H54 (cell line): ENCODE measurements at regions not wholly inside any gene's neighbourhood (a gene's known extent, or its start where the extent isn't known, plus 50 kb on each side); places are given as distances from the start of the nearest gene placed in this dataset.
"Not testable (repeated sequence)": the region's sequence is repeated elsewhere in the genome, so short reads cannot be mapped to it uniquely, and the experiment has no call there.

Source experiments
- DNase-seq: peaks from one replicate; pipeline ENCODE4 v3.0.0; 2011; ENCODE audit warnings: low spot score, mixed read lengths; ENCODE audit not compliant: insufficient read length
- FAIRE-seq: peaks from 3 replicates; lab custom pipeline; 2011; peaks lifted over from hg19 to GRCh38; lab: Jason Lieb, UNC
- POLR2A ChIP-seq: IDR thresholded peaks from 2 replicates; pipeline ENCODE4 v1.6.1; 2011; ENCODE audit warnings: low read depth, mild to moderate bottlenecking, low read length

DNA sequence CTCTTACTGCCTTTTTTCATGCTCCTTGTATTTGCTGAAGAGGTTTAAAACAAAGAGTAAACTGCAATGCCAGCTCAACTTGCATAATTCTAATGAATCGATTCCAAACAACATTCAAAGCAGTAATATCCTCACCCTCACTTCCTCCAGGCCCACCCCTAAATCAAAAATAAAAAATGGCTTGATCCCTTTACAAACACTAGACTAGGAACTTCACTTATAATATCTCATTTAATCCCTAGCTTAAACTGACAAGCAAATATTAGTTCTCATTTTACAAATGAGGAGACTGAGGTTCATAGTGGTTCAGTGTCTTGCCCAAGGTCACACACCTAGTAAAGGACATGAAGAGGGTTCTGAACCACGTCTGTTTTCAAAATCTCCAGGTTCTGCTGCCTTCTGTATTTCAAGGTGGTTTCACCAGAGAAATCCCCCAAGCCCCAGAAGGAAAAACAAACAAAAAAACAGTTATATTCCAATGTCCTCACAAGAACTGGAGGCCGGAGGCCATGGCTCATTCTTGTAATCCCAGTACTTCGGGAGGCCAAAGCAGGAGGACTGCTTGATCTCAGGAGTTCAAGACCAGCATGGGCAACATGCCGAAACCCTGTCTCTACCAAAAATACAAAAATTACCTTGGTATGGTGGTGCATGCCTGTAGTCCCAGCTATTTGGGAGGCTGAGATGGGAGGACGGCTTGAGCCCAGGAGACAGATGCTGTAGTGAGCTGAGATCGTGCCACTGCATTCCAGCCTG lies 80.3 kb upstream of the GRIN2A start:
- DNase-seq (no peak), FAIRE-seq (no peak)
- no peak for TF ChIP-seq POLR2A

GRCh38 chr16:10265770-10266615 lies 83.8 kb upstream of the GRIN2A start:
- DNase-seq, result no peak
- TF ChIP-seq POLR2A, result no peak
- no peak for FAIRE-seq

- TF ChIP-seq POLR2A, result no peak
- FAIRE-seq (no peak), DNase-seq (no peak)
Measured at GRCh38 chr16:10266809-10267208, 84.6 kb upstream of the GRIN2A start.

DNA sequence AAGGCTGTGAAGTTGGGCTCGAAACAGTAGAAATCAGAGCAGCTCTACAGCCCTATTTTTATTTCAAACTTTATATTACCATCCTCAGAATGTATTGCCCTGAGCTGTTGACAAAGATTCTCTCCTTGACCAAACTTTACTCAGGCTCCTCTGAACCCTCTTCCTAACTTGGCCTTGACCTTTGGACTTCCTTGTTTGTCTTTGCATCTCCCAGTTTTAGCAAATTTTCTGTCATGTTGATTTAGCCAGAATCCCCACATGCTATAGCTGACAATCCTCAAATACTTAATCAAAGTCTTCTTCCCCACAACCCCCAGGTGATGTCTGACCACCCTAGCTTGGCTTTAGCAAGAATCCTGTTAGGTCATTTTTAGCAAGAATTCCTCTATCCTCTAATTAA lies 87.4 kb upstream of the GRIN2A start:
- DNase-seq, result no peak
- FAIRE-seq, result no peak
- TF ChIP-seq POLR2A, result no peak

DNA sequence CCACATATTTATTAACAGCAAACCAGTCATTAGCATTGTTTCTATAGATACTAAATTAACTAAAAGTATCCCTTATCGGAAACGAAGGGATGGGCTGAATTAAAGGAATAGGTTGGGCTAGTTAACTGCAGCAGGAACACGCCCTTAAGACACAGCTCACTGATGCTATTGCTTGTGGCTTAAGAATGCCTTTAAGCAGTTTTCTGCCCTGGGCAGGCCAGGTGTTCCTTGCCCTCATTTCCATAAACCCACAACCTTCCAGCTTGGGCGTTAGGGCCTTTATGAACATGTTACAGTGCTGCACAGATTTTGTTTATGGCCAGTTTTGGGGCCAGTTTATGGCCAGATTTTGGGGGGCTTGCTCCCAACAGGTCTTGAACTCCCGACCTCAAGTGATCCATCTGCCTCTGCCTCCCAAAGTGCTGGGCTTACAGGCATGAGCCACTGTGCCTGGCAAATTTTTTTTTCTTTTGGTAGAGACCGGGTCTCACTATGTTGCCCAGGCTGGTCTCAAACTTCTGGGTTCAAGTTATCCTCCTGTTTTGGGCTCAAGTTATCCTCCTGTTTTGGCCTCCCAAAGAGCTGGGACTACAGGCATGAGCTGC lies 90.1 kb upstream of the GRIN2A start:
- not testable (repeated sequence) for FAIRE-seq

GRCh38 chr16:10275214-10275996 lies 93.2 kb upstream of the GRIN2A start:
- not testable (repeated sequence) for FAIRE-seq

More for the DNA sequence above, 90.1 kb upstream of the GRIN2A start:
- DNase-seq, result not testable (repeated sequence)

GRCh38 chr16:10277597-10277996 lies 95.4 kb upstream of the GRIN2A start:
- FAIRE-seq (no peak), DNase-seq (no peak)
- TF ChIP-seq POLR2A, result no peak

More at GRCh38 chr16:10275214-10275996, 93.2 kb upstream of the GRIN2A start:
- not testable (repeated sequence) for DNase-seq

DNA sequence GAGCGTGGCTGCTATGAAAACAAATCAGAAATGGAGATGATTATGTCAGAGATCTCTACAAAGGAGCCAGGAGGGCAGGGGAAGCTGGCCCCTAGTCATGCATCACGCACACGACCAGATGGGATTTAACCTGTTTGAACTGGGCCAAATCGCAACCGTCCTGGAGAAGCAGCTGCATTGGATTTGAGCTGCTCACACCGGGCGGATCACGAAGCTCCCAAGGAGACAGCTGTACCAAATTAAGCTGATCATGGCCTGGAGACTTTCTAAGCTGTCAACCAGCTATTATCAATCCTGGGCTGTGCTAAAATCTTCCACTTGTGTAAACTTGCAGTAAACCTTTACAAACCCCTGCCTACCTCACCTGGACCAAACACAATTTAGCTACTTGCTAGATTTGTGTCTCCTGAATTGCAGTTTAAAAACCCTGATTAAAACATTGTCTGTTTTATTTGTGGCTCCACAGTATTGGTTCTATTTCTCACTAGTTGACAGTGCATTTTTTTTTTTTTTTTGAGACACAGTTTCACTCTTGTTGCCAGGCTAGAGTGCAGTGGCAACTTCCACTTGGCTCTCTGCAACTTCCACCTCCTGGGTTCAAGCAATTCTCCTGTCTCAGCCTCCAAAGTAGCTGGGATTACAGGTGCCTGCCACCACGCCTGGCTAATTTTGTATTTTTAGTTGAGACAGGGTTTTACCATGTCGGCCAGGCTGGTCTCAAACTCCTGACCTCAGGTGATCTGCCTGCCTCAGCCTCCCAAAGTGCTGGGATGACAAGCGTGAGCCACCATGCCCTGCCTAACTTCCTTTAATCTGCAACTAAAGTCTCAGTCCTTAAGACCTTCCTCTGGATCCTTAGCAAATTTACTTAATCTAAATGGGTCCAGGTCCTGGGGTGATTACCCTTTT lies 98.3 kb upstream of the GRIN2A start:
- no peak for DNase-seq
- no peak for FAIRE-seq

GRCh38 chr16:10282367-10282766 lies 100.1 kb upstream of the GRIN2A start:
- FAIRE-seq (no peak), DNase-seq (no peak)

More for the DNA sequence above, 98.3 kb upstream of the GRIN2A start:
- TF ChIP-seq POLR2A, result no peak

DNA sequence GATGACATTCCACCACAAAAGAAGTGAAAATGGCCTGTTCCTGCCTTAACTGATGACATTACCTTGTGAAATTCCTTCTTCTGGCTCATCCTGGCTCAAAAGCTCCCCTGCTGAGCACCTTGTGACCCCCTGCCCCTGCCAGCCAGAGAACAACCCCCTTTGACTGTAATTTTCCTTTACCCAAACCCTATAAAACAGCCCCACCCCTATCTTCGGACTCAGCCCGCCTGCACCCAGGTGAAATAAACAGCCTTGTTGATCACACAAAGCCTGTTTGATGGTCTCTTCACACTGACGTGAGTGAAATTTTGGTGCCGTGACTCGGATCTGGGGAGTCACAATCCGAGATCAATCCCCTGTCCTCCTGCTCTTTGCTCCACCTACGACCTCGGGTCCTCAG lies 101.0 kb upstream of the GRIN2A start:
- not testable (repeated sequence) for DNase-seq, FAIRE-seq

More at GRCh38 chr16:10282367-10282766, 100.1 kb upstream of the GRIN2A start:
- TF ChIP-seq POLR2A, result no peak

- FAIRE-seq, DNase-seq: not testable (repeated sequence)
Measured at GRCh38 chr16:10290467-10291105, 95.3 kb upstream of the ATF7IP2 start.

DNA sequence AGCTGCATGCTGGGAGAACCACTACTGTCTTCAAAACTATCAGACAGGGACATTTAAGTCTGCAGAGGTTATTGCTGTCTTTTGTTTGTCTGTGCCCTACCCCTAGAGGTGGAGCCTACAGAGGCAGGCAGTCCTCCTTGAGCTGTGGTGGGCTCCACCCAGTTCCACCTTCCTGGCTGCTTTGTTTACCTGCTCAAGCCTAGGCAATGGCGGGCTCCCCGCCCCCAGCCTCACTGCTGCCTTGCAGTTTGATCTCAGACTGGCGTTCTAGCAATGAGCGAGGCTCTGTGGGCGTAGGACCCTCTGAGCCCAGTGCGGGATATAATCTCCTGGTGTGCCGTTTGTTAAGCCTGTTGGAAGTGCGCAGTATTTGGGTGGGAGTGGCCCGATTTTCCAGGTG lies 93.7 kb upstream of the ATF7IP2 start:
- not testable (repeated sequence) for FAIRE-seq, DNase-seq

DNA sequence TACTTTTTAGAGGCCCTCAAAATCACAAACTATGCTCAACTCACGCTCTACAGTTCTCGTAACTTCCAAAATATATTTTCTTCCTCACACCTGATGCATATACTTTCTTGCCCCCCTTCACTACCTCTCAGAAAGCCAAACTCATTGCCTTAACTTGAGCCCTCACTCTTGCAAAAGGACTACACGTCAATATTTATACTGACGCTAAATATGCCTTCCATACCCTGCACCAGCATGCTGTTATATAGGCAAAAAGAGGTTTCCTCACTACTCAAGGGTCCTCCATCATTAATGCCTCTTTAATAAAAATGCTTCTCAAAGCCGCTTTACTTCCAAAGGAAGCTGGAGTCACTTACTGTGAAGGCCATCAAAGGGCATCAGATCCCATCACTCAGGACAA lies 92.9 kb upstream of the ATF7IP2 start:
- not testable (repeated sequence) for FAIRE-seq, DNase-seq

- not testable (repeated sequence) for DNase-seq, FAIRE-seq
Measured at GRCh38 chr16:10294153-10294552, 91.7 kb upstream of the ATF7IP2 start.
